Activated CD4-positive, CD25-positive, alpha-beta regulatory T cell treated with anti-CD3 and anti-CD28 coated beads, Interleukin-2, amount 50 U/mL, for 72 hours (primary cell): ENCODE measurements at regions not wholly inside any gene's neighbourhood (a gene's known extent, or its start where the extent isn't known, plus 50 kb on each side); places are given as distances from the start of the nearest gene placed in this dataset.
"Not testable (repeated sequence)": the region's sequence is repeated elsewhere in the genome, so short reads cannot be mapped to it uniquely, and the experiment has no call there.

Source experiments
- DNase-seq: peaks from one replicate; pipeline ENCODE4 v3.0.0; 2021

GRCh38 chr14:48149624-48150023, 474.2 kb upstream of the MDGA2 start:
- not testable (repeated sequence) for DNase-seq

- no peak for DNase-seq
These were observed 465.4 kb upstream of the MDGA2 start for GRCh38 chr14:48140804-48141203.

- no peak for DNase-seq
These were observed 454.1 kb upstream of the MDGA2 start for GRCh38 chr14:48129472-48129871.

GRCh38 chr14:48127674-48128073, 452.3 kb upstream of the MDGA2 start:
- no peak for DNase-seq

GRCh38 chr14:48125654-48126053, 450.2 kb upstream of the MDGA2 start:
- DNase-seq = no peak

GRCh38 chr14:48113713-48114112, 438.3 kb upstream of the MDGA2 start:
- no peak for DNase-seq

- DNase-seq = no peak
These were observed 435.7 kb upstream of the MDGA2 start for GRCh38 chr14:48111151-48111550.

GRCh38 chr14:48107646-48108045, 432.2 kb upstream of the MDGA2 start:
- no peak for DNase-seq

- DNase-seq = no peak
These were observed 421.5 kb upstream of the MDGA2 start for GRCh38 chr14:48096897-48097296.

GRCh38 chr14:48086516-48086915, 411.1 kb upstream of the MDGA2 start:
- DNase-seq = no peak

- DNase-seq = no peak
These were observed 400.1 kb upstream of the MDGA2 start for GRCh38 chr14:48075487-48075886.

GRCh38 chr14:48052973-48053372, 377.6 kb upstream of the MDGA2 start:
- DNase-seq = no peak

- DNase-seq = no peak
These were observed 360.4 kb upstream of the MDGA2 start for GRCh38 chr14:48035836-48036235.

GRCh38 chr14:48027115-48027514, 351.7 kb upstream of the MDGA2 start:
- no peak for DNase-seq

- no peak for DNase-seq
These were observed 348.5 kb upstream of the MDGA2 start for GRCh38 chr14:48023881-48024280.

- DNase-seq = not testable (repeated sequence)
These were observed 336.1 kb upstream of the MDGA2 start for GRCh38 chr14:48011484-48011883.

- DNase-seq = no peak
These were observed 333.2 kb upstream of the MDGA2 start for GRCh38 chr14:48008646-48009045.

GRCh38 chr14:48005986-48006385, 330.6 kb upstream of the MDGA2 start:
- no peak for DNase-seq

GRCh38 chr14:47993883-47994282, 318.5 kb upstream of the MDGA2 start:
- no peak for DNase-seq

GRCh38 chr14:47988175-47988574, 312.8 kb upstream of the MDGA2 start:
- no peak for DNase-seq

GRCh38 chr14:47978871-47979270, 303.5 kb upstream of the MDGA2 start:
- DNase-seq = no peak

GRCh38 chr14:47976139-47976538, 300.7 kb upstream of the MDGA2 start:
- no peak for DNase-seq

GRCh38 chr14:47966076-47966810, 290.8 kb upstream of the MDGA2 start:
- DNase-seq = no peak

GRCh38 chr14:47961634-47962033, 286.2 kb upstream of the MDGA2 start:
- no peak for DNase-seq

GRCh38 chr14:47959740-47960139, 284.3 kb upstream of the MDGA2 start:
- no peak for DNase-seq
